NCI-H2107 (cell line): ENCODE measurements at regions not wholly inside any gene's neighbourhood (a gene's known extent, or its start where the extent isn't known, plus 50 kb on each side); places are given as distances from the start of the nearest gene placed in this dataset.
"Not testable (repeated sequence)": the region's sequence is repeated elsewhere in the genome, so short reads cannot be mapped to it uniquely, and the experiment has no call there.

Experiments used
- DNase-seq: peaks from one replicate; lab custom pipeline; 2025; lab: John Stamatoyannopoulos, UW

DNA sequence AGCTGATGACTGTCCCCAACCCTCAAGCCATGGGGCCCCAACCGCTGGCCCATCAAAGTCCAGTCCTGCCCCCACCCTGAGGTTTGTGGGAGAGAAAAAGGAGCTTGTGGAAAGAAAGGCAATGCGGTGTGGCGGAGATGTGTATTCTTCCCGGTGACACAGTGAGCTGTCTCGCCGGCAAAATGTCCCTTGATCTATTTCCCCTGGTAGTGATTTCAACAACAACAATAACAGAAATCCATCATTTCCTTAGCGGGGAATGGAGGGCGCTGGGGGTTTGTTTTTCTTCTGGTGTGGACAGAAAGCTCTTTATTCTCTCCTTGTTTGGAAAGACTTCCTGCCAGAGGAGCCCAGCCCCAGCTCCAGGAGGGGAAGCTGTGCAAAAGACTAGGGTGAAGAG is 93.7 kb upstream of the LHX5 start:
- no peak for DNase-seq

DNA sequence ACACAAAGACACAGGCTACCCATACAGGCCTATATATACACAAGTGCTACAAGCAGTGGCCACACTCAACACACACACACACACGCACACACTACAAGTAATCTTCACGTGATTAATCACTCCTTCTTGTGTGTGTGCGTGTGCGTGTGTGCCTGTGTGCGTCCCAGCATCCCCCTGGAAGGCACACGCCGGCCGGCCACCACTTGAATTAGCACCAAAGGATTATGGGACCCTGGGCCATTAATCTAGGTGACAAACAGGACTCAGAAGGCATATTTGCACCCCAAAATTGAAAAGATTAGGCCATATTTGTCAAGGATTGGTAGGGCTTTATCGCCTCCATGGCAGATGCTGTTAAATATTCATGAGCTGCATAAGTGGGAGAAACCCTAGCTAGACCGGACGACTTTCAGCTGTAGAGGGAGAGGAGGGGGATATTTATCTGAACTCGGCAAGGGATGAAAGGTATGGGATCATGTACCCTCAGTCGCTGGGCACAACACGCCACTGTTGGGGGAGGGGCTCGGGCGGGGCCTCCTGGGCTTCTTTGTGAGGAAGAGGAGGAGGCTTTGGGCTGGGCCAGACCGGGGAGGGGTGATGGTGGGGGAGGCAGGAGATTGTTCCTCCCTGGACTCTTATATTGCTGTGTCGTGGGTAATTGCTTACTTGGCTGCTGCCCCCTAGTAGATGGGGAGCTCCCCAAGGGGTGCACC is 89.6 kb upstream of the LHX5 start:
- DNase-seq, result no peak

DNA sequence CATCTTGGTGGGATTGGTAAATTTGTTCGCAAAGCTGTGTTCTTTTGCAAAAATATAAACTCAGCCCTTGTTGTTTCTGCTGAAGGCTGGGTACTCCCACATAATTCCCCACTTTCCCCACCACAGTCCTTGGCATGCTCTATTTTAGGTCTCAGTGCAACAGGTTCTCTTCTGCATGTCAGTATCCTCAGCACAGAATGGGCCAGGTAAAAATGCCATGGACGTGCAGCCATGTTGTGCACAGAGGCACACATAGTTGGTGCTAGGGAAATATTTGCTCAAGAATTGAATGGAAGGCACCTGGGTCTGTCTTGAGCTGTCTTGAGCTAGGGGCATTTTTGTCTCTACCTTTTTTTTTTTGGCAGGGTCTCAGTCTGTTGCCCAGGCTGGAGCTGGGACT is 87.8 kb upstream of the LHX5 start:
- no peak for DNase-seq

DNA sequence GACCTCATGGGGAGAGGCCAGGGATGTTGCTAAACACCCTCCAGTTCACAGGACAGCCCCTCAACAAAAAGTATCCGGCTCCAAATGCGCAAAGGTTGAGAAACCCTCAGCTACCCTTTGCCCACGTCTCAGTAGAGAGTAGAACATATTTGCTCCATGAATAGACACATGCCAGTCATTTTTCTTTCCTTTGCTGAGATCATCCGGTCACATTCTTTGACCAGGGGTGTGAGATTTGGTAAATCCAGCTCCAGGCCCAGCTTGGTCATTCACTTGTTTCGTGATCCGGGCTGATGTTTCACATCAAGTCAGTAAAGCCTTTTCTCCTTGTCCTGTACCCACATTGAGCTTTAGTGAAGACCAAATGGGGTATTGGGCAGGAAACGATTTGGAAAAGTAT is 83.6 kb upstream of the LHX5 start:
- DNase-seq, result no peak

DNA sequence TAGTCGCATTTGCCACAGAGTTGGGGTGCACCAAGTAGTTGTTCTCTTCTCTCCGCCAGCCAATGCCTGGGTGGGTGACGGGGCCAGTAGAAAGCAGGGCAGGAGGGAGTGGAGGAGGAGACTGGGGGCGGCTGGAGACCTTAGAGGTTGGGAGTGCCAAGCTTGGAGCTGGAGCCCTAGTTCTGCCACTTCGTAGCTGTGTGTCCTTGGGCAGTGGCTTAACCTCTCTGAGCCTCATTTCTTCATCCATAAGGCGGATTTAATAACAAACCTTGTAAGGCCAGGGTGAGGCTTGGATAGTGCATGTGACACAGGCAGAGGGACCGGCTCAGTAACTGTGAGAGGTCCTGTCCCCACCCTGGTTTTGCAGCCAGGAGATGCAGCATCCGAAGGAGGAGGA is 81.1 kb upstream of the LHX5 start:
- no peak for DNase-seq

DNA sequence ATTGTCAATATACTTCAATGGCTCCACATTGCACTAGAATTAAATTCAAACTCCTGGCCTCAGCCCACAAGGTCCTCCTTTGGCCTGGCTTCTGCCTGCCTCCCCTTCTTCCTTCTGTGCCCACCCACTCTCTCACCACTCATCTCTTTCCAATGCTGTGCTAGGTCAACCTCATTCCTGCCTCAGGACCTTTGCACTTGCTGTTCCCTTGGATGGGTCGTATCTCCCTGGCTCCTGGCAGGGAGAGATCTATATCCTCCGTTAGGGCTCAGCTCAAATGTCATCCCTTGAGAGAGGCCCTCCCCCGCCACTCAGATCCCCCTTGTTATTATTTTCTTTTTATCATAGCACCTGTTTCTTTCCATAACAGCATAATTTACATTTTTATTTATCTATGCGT is 79.9 kb upstream of the LHX5 start:
- DNase-seq, result no peak

DNA sequence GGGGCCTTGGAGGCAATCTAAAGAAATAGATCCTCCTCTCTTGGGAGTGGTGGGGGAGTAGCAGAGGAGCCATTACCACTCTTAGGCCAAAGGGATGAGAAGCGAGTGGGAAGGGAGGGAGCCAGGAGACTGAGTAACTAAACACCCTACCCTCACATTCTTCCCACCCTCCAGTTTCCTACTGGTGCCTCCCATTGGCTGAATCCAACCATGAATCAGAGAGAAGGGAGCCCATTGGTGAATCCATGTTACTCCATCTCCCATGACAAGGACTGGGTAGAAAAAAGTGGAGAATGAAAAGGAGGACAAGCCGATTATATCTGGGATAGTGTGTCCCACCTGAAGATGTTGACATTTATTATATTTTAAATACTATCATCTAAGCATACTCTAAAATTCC is 76.8 kb upstream of the LHX5 start:
- no peak for DNase-seq

DNA sequence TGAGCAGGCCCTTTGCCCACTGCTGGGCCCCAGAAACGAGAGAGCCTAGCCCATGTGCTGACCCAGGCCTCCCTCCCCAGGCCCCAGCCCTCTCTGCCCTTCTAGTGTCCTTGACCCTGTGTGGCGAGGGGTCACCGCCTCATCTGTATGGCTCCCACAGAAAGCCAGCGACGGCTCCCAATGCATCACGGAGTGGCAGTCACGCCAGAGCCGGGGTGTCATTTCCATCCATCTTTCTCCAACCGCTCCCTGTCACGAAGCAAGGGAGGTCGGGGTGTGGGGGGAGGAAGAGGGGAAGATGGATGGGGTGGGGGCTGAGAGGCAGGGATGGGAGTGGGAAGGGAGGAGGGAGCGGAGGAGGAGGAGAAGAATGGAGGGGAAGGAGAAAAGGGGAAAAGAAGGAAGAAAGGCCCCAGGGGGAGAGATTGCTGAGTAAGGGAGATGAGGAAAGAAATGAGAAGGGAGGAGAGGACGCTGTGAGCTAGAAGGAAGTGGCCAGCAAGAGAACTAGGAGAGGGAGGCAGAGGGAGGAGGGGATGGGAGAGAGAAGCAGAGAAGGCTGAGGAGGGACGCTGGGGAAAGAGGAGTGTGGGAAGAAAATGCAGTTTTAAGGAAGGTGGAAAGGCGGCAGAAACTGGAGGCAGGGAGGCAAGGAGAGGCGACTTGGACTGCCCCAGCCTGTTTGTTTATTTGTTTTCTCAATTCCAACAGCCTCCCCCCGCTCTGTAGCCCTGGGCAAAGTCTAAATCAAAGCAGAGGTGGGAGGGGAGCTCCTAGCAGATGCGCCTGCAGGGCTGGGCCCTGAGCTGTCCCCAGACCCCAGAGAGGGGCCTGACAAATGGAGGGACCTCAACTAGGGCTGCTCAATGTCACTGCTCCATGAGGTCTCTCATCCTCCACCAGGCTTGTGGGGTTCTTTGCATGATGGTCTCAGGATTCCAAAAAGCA is 75.5 kb upstream of the LHX5 start:
- no peak for DNase-seq

DNA sequence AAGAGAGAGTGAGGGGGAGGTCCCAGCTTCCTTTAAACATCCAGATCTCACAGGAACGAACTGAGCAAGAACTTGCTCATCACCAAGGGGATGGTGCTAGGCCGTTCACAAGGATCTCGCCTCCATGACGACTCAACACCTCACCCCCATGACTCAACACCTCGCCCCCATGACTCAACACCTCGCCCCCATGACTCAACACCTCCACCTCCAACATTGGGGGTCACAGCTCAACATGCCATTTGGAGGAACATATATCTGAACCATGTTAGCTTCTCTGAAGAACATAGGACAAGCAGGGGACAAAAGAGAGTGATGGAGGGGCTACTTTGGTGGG is 66.0 kb upstream of the LHX5 start:
- no peak for DNase-seq

DNA sequence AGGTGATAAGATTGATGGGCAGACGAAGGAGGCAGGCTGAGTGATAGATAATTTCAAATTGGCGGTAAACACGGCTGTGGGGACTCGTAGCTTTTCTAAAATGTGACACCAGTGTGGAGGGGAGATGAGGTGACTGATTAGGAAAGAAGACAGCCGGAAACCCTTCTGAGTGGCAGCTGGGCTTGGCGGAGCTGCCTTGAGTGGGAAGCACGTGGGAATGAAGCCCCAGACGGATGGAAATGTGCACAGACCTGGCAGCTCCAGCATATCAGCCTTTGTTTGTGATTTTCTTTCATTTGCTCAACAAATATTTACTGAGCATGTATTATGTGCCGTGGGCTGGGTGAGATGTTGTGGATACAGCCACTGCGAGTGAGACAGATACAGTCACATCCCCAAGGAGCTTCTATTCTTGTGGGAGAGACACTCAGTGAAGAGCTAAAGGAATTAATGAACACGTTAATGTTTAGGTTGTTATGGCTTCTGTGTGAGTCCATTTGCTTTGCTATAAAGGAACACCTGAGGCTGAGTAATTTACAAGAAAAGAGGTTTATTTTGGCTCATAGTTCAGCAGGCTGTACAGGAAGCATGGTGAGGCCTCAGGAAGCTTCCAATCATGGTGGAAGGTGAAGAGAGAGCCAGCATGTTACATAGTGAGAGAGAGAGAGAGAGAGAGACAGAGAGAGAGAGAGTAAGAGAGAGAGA is 65.5 kb upstream of the LHX5 start:
- no peak for DNase-seq

DNA sequence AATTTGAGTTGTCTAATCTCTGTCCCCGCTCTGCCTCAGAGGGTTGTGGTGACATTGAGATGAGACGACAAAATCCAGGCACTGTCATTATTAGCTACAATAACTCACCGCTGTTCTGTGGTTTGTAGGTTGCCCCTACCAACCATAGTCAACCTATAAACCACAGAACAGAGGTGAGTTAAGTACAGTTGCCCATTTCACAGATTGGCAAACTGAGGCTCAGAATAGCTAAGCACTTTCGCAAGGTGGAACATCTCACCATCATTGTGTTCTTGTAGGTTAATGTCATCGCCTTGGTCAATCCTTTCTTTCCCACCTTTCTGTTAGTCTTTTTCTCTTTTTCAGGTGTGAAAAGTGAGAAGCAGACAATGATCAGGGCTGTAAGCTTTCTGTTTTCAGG is 63.4 kb upstream of the LHX5 start:
- no peak for DNase-seq

DNA sequence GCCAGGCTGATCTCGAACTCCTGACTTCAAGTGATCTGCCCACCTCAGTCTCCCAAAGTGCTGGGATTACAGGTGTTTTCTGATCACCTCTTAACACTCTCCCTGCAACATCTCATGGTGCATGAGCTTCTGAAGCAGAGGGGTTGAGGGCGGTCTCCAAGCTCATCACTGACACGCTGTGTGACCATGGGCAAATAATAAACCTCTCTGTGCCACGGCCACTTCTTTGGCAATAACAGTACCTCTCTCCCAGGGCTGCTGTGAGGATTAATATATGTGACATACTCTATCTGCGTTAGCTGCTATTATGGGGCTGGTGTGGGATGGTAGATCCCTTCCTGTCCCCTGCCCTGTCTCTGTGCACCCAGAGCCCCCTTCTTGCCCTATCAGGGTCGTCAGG is 62.9 kb upstream of the LHX5 start:
- no peak for DNase-seq

DNA sequence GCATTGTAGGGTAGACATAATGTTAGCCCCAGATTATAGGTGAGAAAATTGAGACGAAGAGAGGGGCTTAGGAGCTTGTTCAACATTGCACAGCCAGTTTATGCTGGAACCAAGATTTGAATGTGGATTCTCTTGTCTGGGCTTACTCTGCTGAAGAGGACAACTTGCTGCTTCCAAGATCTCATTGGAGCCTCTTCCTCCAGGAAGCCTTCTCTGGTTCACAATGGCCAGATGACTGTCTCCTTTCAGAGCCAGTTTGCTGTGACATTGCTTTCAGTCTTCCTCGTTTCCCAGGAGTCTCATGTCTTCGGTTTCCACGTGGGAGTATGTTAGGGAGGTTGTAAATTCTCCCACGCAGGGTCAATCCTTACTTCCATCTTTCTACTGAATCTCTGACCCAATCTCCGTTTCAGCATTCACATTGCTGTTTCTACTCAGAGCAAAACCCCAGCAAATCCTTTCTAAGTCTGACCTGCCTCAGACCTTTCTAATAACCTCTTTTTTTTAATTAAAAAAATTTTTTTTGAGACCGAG is 62.2 kb upstream of the LHX5 start:
- DNase-seq, result no peak

DNA sequence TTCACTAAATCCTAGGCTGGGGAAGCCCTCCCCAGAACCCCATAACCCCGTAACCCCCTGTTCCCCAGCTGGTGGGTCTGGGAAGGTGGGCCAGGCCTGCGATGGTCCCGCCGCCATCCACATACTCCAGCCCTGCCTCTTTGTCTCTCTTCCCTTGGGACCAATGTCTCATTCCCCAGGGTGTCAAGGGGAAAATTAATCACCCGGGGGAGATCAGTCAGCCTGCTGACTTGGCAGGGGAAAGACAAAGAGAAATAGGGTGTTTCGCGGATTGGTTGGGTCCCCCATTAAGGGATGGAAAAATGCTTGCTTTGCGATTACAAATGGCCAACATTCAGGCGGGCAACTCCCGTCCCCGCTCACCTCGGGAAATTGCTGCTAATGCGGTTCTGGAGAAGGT is 60.6 kb upstream of the LHX5 start:
- DNase-seq, result no peak

DNA sequence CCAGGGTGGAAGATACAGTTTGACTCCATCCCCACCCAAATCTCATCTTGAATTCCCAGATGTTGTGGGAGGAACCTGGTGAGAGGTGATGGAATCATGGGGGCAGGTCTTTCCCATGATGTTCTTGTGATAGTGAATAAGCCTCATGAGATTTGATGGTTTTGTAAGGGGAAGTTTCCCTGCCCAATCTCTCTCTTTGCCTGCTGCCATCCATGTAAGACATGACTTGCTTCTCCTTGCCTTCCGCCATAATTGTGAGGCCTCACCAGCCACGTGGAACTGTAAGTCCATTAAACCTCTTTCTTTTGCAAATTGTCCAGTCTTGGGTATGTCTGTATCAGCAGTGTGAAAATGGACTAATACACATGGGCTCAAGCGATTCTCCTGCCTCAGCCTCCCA is 59.4 kb upstream of the LHX5 start:
- DNase-seq, result not testable (repeated sequence)

DNA sequence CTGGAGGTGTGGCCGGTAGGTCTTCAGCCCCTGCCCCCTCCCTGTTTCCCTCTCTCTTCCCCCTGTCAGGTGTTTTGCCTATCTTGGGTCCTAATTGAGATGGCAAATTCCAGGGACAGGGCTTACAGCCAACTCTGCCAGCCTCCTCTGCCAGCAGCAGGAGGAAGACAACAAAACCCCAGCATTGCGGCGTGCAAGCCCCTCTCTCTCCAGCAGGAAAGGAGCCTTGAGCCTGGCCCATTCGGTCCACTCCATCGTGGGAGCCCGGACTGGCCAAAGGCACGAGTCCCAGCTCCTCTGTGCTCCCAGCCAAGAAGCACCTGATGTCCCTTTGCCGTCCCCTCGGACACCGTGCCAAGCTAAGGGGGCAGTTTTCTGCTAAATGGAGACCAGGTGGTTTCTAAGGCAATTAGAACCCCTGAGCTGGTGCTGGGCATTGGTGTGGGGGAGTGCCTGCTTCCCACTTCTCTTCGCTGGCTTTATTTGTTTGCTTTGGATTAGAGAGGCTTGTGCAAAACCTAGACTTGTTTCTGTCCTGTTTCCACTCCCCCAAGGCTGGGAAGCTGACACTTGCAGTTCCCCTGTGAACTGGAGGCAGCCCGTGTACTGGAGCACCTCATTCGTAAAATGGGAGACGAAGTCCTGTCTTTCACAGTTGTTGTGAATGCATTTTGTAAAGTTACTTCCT is 57.1 kb upstream of the LHX5 start:
- DNase-seq, result no peak

DNA sequence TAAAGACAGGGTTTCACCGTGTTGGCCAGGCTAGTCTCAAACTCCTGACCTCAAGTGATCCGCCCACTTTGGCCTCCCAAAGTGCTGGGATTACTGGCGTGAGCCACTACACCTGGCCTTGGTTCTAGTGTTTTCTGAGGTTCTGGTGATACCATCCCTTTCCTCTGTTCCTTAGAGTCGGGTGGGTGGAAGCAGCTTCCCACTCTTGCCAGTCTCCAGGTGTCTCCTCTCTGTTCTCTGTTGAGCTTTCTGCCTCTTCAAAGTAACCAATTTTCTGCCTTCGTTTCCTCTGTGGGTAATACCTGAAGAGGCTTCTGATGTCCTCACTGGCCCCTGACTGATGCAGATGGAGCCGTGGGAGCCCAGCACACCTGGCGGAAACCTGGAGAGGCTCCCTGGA is 53.4 kb upstream of the LHX5 start:
- no peak for DNase-seq

DNA sequence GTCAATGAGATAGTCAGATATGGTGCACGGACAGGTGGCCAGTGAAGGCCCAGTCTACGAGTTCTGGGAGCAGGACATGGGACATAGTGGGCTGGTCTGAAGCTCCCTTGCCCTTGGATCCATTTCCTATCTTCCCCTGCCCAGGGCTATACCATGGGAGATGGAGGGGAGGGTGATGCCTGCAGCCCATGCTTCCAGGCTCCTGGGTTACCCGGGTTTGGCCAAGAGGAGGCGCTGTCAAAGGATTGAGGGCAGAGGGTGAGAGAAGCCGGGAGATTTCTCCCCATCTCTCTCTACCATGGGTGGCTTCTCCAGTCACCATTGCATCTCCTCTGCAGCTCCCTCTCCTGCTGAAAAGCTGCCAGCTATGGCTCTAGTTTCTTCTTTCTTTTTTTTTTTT is 52.8 kb upstream of the LHX5 start:
- DNase-seq, result no peak

DNA sequence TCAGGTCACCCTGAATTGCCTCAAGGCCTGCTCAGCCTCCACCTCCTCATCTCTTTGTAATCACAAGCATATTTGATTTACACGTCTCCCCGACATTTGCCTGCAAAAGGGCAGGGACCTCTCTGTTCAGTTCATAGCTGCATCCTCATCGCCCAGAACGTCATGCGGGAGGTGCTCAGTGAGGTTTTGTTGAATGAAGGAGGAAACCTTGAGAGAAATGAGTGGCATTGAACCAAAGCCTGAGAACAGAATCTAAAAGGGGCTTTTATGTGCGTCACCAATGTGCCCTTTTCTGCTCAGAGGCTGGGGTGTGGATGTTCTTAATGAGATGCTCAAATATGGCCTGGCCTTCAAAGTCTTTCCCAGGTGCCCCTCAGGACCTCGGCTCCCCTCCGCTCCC is 50.0 kb upstream of the LHX5 start:
- DNase-seq, result no peak
